Amygdala (tissue), 56 donors: ENCODE measurements at regions not wholly inside any gene's neighbourhood (a gene's known extent, or its start where the extent isn't known, plus 50 kb on each side); places are given as distances from the start of the nearest gene placed in this dataset.
A peak's percentile ranks its signal among the peaks of the same experiment; 100 is the strongest.

ENCODE experiments used
- DNase-seq, 56 donors: peaks; one replicate each; lab custom pipeline; 2025; lab: John Stamatoyannopoulos, UW

DNA sequence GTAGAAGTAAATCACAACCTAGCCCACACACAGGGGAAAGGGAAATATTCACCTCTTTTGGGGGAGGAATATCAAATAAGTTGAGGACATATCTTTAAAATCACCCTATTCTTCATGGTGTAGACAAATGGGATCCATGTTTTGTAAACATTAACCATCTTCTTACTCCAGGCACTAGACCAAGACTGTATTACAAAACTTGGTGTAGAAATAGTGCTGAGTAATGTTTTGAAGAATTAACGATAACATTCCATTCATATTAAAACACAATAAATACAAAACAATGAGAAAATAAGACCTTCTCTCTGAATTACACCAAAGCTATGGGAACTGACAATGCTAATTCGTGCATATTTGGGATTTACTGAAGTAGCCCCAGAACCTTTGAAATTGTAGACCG, 633.6 kb downstream of the BCL11B start:
- no peak for DNase-seq

DNA sequence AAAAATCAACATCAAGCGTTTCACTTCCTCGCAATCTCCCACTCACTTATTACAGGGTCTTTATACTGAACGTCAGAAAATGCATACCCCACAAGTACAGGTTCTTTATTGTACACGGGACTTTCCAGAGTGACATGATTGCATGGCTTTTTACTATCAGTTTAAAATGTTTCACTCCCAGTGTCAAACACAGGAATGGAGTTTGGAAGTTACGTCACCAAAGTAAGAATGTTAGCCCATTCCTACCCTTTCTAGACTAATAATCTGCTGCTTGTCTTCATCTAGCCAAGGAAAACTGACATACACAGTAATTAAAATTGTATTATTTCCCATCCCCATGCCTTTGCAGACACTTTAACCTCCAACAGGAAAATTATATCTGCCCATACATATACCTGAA, 624.2 kb downstream of the BCL11B start:
- no peak for DNase-seq

DNA sequence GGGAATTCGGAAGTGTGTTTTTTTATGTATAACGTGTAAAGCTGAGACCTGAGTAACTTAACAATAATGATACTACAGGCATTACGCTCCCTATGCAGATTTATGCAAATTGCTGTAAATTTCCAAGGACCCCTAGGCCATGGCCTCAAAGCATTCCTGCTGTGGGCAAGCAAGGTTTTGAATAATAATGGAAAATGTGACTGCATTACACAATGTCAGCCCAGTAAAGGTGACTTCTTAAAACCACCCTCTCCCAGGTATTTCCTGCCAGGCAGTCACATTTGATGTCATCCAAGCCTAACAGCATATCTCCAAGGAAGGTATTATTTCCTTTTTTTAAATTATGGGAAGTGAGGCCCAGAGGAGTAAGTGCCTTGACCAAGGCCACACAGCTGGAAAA, 621.0 kb downstream of the BCL11B start:
- DNase-seq: no peak

DNA sequence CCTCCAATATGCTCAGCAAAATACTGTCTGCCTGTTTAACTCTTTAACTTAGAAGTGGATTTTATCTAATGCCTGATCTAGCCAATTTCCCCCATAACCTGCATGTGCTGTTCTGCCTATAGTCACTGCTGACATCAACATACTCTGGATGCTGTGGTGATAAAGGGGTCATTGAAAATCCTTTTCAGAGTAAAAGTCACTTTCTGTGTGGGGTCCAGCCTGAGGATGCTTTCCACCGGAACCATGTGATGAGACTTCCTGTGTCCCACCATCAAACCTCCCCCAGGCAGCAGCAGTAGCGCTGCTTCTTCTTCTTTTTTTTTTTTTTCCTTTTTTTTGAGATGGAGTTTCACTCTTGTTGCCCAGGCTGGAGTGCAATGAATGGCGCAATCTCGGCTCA, 607.0 kb downstream of the BCL11B start:
- DNase-seq: no peak

DNA sequence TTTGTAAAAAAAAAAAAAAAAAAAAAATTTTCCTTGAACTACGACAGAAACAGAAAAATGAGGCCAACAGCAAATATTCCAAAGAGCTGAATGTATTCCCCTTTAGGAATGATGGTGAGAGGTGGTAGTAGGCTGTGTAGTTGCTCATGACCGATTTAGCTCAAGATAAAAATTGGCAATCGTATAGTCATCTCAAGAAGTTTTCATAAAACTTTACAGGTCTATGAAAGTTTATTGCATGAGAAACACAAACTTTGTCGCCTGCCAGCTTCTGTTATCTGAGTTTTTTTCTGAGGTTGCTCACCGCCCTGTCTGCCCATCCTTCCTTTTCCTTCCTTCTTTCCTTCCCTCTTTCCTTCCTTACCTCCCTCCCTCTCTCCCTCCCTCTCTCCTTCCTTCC, 605.5 kb downstream of the BCL11B start:
- DNase-seq: no peak

DNA sequence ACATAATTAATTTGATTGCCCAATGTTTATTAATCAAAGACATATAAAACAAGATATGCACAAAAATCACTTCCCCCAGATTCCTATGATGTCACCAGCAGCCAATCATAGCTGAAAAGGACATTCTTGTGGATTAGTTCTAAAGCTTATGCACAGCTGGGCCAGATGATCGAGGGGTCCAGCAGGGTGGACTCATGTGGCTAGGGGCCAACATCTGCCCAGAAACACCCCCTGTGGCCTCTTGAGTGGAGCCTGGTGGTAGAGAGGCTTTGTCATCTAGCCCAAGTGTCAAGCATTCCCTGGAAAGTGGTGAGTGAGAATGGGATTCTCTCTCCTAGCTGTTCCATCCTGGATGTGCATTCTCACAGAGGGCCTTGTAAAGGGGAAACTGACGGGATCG, 590.0 kb downstream of the BCL11B start:
- DNase-seq: no peak

DNA sequence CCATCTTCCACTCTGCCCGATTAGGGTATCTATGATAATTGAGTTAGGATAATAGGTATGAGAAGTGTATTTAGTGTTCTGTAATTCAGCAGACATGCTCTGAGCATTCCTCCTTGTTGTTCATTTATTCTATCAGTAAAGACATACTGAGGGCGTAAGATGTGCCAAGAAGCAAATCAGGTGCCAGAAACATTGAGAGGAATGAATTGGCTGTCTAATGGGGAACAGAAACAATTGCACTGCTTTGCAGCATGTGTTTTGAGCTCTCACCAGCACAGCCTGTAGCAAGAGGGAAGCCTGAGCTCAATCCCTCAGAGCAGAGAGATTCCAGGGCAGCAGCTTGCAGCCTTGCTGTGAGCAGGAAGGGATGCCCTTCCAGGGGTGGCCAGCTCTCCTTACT, 589.3 kb downstream of the BCL11B start:
- no peak for DNase-seq

DNA sequence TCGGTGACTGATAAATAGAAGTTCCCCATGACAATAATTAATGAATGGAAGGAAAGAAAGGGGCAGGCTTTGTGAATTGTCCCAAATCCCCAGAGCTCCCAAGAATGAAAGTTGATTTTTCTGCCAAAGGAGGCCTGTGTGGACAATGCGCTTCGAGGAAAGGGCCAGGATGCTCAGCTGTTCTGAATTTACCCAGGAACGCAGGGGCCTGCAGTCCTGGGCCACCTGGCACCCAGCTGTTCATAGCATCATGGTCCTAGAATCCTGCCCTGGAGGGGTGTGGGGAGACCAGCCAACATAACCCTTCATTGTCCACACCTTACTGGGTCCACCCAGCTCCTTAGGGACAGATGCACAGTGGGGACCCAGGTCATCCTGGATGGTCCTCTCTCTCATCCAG, 587.5 kb downstream of the BCL11B start:
- no peak for DNase-seq

DNA sequence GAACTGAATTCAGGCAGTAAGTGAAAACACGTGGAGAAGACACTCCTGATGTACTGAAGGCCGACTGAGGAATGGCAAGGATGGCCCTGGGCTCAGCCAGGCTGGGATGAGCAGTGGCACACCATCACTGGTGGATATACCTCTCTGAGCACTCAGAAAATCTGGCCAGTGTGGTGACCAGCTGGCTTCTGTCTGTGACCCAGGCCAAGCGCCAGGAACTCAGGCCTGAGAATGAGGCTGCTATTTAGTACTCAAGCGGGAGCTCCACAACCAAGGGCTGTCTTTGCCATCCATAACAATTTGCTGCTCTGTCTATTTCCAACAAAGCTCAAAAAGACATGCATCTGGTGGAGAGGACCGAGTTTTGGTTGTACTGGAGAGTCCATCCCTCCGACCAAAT, 586.3 kb downstream of the BCL11B start:
- DNase-seq: peak in 11 of 56 donors; percentile 1 to 56 (median 5)

DNA sequence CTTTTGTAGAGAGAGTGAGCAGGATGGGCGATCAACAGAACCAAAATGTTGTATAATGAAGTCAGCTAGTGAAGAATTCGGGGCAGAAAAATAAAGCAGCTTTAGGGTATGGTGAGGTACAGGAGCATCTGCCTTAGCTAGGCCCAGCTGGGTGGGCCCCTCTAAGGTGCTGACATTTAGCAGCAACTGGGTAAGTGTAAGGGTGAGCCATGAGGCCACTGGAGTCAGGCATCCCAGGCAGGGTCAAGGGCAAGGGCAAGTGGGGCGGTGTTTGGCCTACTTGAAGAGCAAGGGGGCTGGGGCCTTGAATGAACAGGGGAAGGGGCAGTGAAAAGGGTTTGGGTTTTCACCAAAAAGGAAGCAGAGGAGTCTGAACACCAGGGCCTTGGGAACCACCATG, 583.6 kb downstream of the BCL11B start:
- no peak for DNase-seq

DNA sequence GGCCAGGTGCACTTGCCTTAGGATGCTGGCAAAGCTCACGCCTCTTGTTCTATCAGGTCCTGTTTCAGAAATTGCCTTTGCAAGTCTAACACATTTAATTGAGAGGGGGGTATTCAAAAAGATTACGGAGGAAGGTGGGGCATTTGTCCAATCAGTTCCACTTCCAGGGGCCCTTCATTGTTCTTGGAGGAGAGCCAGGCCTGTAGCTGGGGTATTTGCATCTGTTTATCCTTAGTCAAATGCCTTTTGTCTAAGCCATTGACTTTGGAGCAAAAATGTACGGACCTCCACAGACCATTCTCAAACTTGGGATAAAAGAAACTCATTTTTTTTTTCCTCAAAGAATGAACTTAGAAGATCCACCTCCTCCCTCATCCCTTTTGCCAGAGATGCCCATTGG, 582.0 kb downstream of the BCL11B start:
- no peak for DNase-seq

DNA sequence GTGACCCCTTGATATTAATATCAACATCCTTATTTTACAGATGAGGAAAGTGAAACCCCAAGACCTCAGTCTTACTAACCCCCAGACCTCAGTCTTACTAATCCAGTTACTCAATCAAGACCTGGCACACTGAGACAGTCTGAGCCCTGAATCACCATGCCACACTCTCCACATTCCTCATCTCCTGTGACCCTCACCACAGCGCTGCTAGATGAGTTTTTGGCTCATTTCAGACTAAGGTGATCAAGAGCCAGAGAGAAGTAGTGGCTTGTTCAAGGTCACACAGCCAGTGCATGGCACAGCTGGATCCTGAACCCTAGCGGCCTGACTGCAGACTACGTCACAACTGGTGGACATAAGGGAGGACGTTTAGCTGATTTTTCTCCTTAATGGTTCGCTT, 579.2 kb downstream of the BCL11B start:
- DNase-seq: no peak

DNA sequence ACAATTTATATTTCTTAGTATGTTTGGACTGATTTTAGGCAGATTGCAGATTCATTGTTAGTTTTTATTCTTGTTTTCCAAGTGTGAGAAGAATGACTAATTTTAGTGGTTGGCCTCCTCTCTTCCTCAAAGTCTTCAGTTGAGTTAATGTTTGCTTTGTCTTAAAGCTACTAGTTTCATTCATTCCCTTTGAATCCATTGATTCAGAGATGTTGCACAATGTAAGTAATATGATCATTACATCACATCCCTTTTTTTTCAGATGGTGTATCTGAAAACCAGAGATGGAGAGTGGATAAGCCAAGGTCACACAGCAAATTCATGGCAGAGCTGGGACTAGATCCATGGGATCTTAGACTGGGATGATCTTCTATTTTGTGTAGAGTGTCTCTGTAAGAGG, 577.5 kb downstream of the BCL11B start:
- no peak for DNase-seq

DNA sequence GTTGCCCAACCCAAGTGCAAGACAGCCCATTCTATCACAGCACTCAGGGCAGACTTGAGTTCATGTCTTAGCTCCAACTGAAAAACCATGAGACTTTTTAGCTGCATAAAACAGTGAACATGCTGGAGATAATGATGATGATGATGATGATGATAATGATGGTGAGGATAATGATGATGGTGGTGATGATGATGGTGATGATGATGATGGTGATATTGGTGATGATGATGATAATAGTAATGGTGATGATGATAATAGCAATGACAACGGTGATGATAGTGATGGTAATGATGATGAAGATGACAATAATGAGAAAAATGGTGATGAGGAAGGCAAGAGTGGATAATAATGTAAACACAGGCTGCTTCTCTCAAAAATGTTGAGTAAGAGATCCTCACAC, 576.2 kb downstream of the BCL11B start:
- no peak for DNase-seq

DNA sequence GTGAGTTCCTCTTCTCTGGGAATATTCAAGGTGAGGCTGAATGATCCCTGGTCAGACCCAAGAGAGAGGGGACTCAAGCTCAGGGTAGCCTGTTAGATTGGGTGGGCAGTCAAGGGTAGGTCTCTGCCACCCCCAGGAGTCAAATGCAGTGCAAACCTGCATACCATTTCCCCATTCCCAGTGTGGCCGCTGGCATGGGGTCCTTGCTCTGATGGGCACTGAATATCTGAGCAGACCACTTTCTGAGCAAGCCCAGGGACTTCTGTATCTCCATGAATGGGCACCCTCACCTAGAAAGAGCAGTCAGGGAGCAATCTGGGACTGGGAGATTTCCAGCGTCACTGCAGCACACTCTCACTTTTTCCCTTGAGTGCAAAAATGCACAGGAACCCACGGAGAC, 573.7 kb downstream of the BCL11B start:
- DNase-seq: no peak

DNA sequence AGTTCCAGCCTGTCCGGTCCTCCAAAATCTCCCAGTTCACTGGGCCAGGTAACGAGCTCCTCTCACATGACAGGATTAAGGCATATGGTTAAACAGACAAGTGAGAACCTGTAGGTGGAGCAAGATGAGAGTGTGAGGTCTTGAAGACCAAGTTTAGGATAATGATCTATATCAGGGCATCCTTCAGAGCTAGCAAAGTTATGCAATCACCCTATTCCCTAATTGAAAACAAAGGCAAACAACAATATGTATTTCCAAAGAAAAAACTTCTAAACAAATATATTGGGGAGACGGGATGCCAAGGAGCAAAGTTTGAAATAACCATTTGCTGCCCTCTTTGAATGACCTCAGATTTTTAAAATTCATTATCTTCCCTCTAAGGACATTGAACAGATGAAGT, 571.2 kb downstream of the BCL11B start:
- no peak for DNase-seq

DNA sequence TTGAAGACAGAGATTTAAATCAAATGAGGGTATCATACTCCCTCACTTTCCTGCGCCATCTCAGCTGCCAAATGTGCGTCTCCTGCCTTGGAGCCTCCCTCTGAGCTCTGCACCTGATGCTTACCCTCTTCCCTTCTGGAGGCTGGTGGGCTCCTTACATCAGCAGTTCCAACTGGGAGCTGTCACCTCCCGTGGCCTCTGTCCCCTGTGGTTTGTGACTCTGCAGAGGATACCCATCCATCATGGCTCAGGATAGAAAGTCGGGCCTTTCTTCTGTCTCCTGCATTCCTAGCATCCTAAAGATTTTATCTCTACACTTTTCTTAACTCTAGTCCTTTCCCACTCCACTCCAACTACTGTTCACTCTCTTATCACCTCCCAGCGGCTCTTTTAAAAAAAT, 570.6 kb downstream of the BCL11B start:
- DNase-seq: no peak

DNA sequence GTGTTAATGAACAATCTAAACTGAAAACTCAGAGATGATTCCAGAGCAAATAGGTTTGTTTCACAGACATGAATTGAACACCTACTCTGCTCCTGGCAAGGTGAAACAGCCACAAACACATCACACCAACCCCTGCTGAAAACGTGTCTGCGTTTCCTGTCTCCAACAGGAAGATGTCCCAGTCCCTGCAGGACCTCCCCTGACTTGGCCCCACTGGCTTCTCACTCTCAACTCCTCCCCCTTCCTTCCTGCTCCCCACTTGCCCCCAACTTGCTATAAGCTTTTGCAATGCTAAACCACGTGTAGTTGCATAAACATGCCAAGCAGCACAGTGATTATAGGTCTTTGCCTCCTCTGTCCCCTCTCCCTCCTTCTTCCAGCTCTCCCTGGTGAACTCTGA, 567.6 kb downstream of the BCL11B start:
- no peak for DNase-seq

DNA sequence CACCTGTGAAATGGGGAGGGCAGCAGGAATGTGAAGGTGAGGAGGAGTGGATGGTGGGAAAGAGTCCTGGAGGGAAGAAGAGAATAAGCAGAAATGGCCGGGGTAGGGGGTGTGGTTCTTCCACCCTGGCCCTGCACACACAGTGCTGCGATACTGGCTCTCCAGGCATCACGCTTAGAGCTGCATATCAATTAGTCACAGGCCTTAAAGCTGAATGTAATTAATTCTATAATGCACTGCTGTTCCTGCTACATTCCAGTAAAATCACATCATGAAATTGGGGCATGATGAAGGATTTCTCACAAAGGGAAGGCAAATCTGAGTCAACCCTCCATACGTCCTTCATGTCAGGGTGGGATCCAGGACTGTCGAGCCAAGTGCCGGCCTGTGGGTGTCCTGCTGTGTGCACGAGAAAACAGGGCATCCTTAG, 566.1 kb downstream of the BCL11B start:
- DNase-seq: no peak

DNA sequence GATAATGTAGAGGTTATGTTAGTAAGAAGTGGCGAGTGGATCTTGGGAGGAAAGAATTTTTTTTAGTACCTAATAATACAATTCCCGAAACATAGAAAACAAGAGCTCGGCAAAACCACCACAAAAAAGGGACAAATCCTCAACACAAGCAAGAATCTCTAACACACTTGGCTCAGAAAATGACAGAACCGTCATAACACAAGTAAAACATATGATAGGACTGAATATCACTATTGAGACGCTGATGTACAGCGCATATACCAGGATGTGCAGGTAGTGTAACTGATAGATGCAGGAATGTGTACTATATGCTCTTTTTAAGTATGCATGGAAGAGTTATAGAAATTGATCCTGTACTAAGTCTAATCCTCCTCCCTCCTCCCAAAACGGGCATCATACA, 564.5 kb downstream of the BCL11B start:
- DNase-seq: no peak

DNA sequence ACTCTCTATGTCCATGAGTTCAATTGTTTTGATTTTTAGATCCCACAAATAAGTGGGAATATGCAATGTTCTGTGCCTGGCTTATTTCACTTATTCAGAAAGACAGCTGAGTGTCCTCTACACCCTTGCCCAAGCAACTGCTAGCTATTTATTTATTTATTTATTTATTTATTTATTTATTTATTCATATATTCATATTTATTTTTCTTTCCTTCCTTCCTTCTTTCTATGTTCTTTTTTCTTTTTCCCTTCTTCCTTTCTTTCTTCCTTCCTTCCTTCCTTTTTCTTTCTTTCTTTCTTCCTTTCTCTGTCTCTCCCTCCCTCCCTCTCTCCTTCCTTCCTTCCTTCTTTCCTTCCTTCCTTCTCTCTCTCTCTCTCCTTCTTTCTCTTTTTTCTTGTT, 563.4 kb downstream of the BCL11B start:
- DNase-seq: no peak

DNA sequence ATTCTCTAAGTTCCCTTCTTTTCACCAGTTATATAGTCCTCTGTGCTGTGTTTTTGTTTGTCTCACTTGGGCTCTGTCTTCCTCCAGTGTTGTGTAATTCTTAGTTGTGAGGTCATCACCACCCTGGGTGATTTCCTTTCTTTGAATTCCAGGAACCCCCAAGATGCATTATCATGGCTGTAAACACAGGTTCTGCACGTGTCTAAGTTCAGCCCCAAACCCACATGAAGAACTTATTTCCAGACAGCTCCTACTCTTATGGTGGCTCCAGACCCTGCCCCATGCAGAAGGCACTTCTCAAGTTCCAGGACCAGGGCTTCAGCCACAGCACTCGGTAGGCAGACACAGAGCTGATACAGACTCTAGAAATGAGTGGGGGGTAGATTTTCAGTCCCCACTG, 560.5 kb downstream of the BCL11B start:
- no peak for DNase-seq

DNA sequence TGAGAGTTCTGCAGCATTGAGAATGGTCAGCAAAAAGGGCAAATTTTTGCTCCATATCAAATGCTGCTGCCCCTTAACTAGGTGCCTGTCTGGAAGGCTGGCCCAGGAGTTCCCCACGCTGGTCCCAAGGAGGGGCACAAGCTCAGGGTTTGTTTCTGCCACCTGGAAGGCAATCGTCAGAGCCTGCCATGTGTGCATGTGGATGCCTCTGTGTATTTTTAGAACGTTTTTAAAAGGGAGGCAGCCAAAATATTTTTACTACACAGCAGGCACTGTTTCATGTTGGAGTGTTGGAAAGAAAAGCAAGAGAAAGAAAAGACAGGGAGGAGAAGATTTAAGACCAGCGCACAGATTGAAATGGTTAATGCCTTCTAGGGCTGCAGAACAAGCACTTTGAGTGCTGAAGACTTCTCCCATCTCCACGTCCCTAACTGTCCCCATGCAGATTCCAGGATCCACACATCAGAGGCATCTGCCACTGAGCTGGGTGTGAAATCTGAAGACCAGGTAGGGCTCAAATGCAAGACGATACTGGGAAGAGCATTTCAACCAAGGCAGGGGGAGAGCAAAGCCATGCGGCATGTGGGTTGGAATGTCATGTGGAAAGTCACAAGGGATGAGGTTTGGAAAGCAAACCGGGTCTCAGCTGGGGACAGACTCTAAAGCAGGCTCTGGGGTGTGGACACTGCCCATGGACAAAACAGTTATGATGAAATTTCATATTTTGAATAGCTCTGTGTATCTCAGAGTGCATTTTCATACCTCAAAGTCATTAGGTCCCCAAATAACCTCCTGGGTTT, 557.2 kb downstream of the BCL11B start:
- DNase-seq: no peak
